Upper lobe of left lung (tissue), 4 donors: ENCODE measurements at regions not wholly inside any gene's neighbourhood (a gene's known extent, or its start where the extent isn't known, plus 50 kb on each side); places are given as distances from the start of the nearest gene placed in this dataset.

Experiments
- CTCF ChIP-seq, 6 experiments: fragments of 450-650 bp in 4 of 6; fragments of 200-600 bp in 2 of 6; sonication (generic) in 2 of 6; IDR thresholded peaks; one replicate each; pipeline ENCODE4 v1.5.1; 2016 to 2019; ENCODE audit warnings: antibody characterized with exemption in 6 of 6
- EP300 ChIP-seq, 4 donors: sonication (generic); formaldehyde crosslinking; IDR thresholded peaks; one replicate each; pipeline ENCODE4 v1.5.1; 2017; ENCODE audit warnings: antibody characterized with exemption in 4 of 4, control low read depth in 2 of 4
- POLR2A ChIP-seq, 4 donors: fragments of 450-650 bp; IDR thresholded peaks; one replicate each; pipeline ENCODE4 v1.5.1; 2016 to 2017; ENCODE audit warnings: antibody characterized with exemption in 4 of 4, mild to moderate bottlenecking in 2 of 4
- POLR2AphosphoS5 ChIP-seq, 2 donors: sonication (generic); formaldehyde crosslinking; IDR thresholded peaks; one replicate each; pipeline ENCODE4 v1.5.1; 2017; ENCODE audit warnings: antibody characterized with exemption in 2 of 2

- no peak for TF ChIP-seq POLR2A (IDR thresholded peaks at IDR 0.05)
- no peak for TF ChIP-seq CTCF (IDR thresholded peaks at IDR 0.05)
- TF ChIP-seq POLR2AphosphoS5 (IDR thresholded peaks at IDR 0.05), result no peak
- TF ChIP-seq EP300 (IDR thresholded peaks at IDR 0.05), result no peak
Observed at GRCh38 chr4:179195887-179196286, 1753.7 kb upstream of the AGA start.
